GM12878 (cell line): ENCODE measurements at regions not wholly inside any gene's neighbourhood (a gene's known extent, or its start where the extent isn't known, plus 50 kb on each side); places are given as distances from the start of the nearest gene placed in this dataset.

Experiments used
- ATAC-seq: fragments of 200-7000 bp; cut with Tn5 transposase; 3 replicates; pipeline ENCODE4 v1.9.1; 2020; ENCODE audit warnings: mild to moderate bottlenecking, moderate library complexity
- BruUV-seq: library from RNA; stranded (reverse); fragments of 400-500 nt; replicated peaks from 2 replicates; lab custom pipeline; 2021; lab: Mats Ljungman, UMichigan
- CTCF ChIA-PET: fragments of 300-600 bp; sonication (Branson Sonifier 250); formaldehyde crosslinking; extraction: SDS; loops from one replicate; lab custom pipeline; 2021; ENCODE audit warnings: inconsistent platforms; lab: Yijun Ruan, JAX
- POLR2A ChIA-PET: fragments of 350-600 bp; formaldehyde crosslinking; extraction: SDS; loops from one replicate; lab custom pipeline; 2021; ENCODE audit warnings: inconsistent platforms; lab: Charles Lee
- RAD21 ChIA-PET: fragments of 300-600 bp; sonication (Branson Sonifier 250); formaldehyde crosslinking; loops from one replicate; lab custom pipeline; 2023; ENCODE audit warnings: antibody characterized with exemption; ENCODE audit not compliant: unreplicated experiment; lab: Charles Lee
- SMC1A ChIA-PET: fragments of 300-600 bp; sonication (Branson Sonifier 250); formaldehyde crosslinking; loops from one replicate; lab custom pipeline; 2023; ENCODE audit not compliant: unreplicated experiment, uncharacterized antibody; lab: Charles Lee
- DNase-seq: peaks from one replicate; pipeline ENCODE4 v3.0.0-alpha.2; 2011; ENCODE audit warnings: low read depth, low spot score
- FAIRE-seq: peaks from 3 replicates; lab custom pipeline; 2011; peaks lifted over from hg19 to GRCh38; lab: Jason Lieb, UNC
- H2AFZ ChIP-seq: 2 replicates; pipeline ENCODE4 v1.6.0; 2011; ENCODE audit warnings: low read depth, low read length, control low read depth; ENCODE audit not compliant: control insufficient read depth
- H3K27ac ChIP-seq: 2 replicates; pipeline ENCODE4 v1.5.1; 2011; ENCODE audit warnings: control low read depth; ENCODE audit not compliant: control insufficient read depth, insufficient read depth
- H3K27me3 ChIP-seq, 2 experiments: replicated peaks in 1 of 2; 2 replicates each; pipeline versions ENCODE4 v1.6.0 to v1.6.1; 2011; ENCODE audit warnings: low read length in 1 of 2; ENCODE audit not compliant: control insufficient read depth in 2 of 2, insufficient read depth in 2 of 2
- H3K36me3 ChIP-seq, 2 experiments: 2 replicates each; pipeline ENCODE4 v1.5.1; 2011; ENCODE audit warnings: low read length in 1 of 2; ENCODE audit not compliant: control insufficient read depth in 2 of 2, insufficient read depth in 2 of 2
- H3K4me1 ChIP-seq: 2 replicates; pipeline ENCODE4 v1.6.1; 2011; ENCODE audit warnings: mild to moderate bottlenecking, low read length, moderate library complexity, mixed read lengths; ENCODE audit not compliant: control insufficient read depth, insufficient read depth
- H3K4me2 ChIP-seq: 2 replicates; pipeline ENCODE4 v1.6.0; 2011; ENCODE audit warnings: control low read depth; ENCODE audit not compliant: control insufficient read depth, insufficient read depth
- H3K4me3 ChIP-seq: fragments of 200-600 bp; sonication (generic); 2 replicates; pipeline ENCODE4 v1.5.1; 2016
- H3K79me2 ChIP-seq: 2 replicates; pipeline ENCODE4 v1.6.0; 2011; ENCODE audit warnings: low read length; ENCODE audit not compliant: control insufficient read depth, insufficient read depth
- H3K9ac ChIP-seq: 2 replicates; pipeline ENCODE4 v1.8.0; 2011; ENCODE audit warnings: low read length, control low read depth, mixed read lengths; ENCODE audit not compliant: control insufficient read depth, insufficient read depth
- H3K9me3 ChIP-seq: replicated peaks from 3 replicates; pipeline ENCODE4 v1.5.1; 2011; ENCODE audit warnings: mild to moderate bottlenecking, low read length; ENCODE audit not compliant: control insufficient read depth, insufficient read depth
- H4K20me1 ChIP-seq: 2 replicates; pipeline ENCODE4 v1.6.0; 2011; ENCODE audit not compliant: control insufficient read depth, insufficient read depth
- BMI1 ChIP-seq: fragments of 450-650 bp; IDR thresholded peaks from 2 replicates; pipeline ENCODE4 v1.6.1; 2016; ENCODE audit warnings: mild to moderate bottlenecking, moderate library complexity, borderline replicate concordance
- BRCA1 ChIP-seq: IDR thresholded peaks from 2 replicates; pipeline ENCODE4 v1.6.1; 2011; ENCODE audit warnings: low read depth, low read length, improper control_type of control experiment
- CREM ChIP-seq: IDR thresholded peaks from 2 replicates; pipeline ENCODE4 v1.6.1; 2014; ENCODE audit warnings: antibody characterized with exemption, low read depth
- ETV6 ChIP-seq, 2 experiments: fragments of 450-650 bp in 1 of 2; IDR thresholded peaks in 1 of 2; conservative IDR thresholded peaks in 1 of 2; 2 replicates each; pipeline ENCODE4 v1.6.1; 2014; ENCODE audit warnings: antibody characterized with exemption in 1 of 2, borderline replicate concordance in 1 of 2, low read depth in 1 of 2, mild to moderate bottlenecking in 1 of 2, moderate library complexity in 1 of 2
- LARP7 ChIP-seq: fragments of 450-650 bp; IDR thresholded peaks from 2 replicates; pipeline ENCODE4 v1.6.1; 2017; ENCODE audit warnings: mild to moderate bottlenecking
- NFIC ChIP-seq: IDR thresholded peaks from 2 replicates; pipeline ENCODE4 v1.6.1; 2012; ENCODE audit warnings: low read depth, mild to moderate bottlenecking, inconsistent platforms, low read length, moderate library complexity
- NFYA ChIP-seq: IDR thresholded peaks from 2 replicates; pipeline ENCODE4 v1.6.1; 2011; ENCODE audit warnings: low read depth, mild to moderate bottlenecking, low read length, improper control_type of control experiment, borderline replicate concordance
- POLR2AphosphoS2 ChIP-seq: IDR thresholded peaks from 2 replicates; pipeline ENCODE4 v1.6.1; 2011; ENCODE audit warnings: low read depth, mild to moderate bottlenecking, low read length, improper control_type of control experiment, moderate library complexity
- RAD21 ChIP-seq: IDR thresholded peaks from 2 replicates; pipeline ENCODE4 v1.6.1; 2011; ENCODE audit warnings: mild to moderate bottlenecking, low read depth, low read length, moderate library complexity; ENCODE audit not compliant: insufficient read depth
- TCF12 ChIP-seq: IDR thresholded peaks from 2 replicates; pipeline ENCODE4 v1.6.1; 2011; ENCODE audit warnings: low read depth, mild to moderate bottlenecking, low read length
- ZZZ3 ChIP-seq: IDR thresholded peaks from 2 replicates; pipeline ENCODE4 v1.6.1; 2011; ENCODE audit warnings: low read depth; ENCODE audit not compliant: control insufficient read depth, insufficient read length
- WGBS: methylation state at CpG from one replicate; pipeline ENCODE4 v1.1.6; 2016; ENCODE audit warnings: low lambda C conversion rate; ENCODE audit not compliant: insufficient replicate concordance, insufficient coverage; ENCODE audit errors: missing lambda C conversion rate; 5-methylcytosine and 5-hydroxymethylcytosine counted together
- in situ Hi-C: fragments of 300-500 bp; cut with MboI; formaldehyde crosslinking; loops from 9 replicates; pipeline ENCODE4 v1.14.3; 2018; ENCODE audit warnings: mixed read lengths
- intact Hi-C: fragments of 100-400 bp; cut with micrococcal nuclease; formaldehyde crosslinking; loops from one replicate; pipeline ENCODE4 v1.14.2; 2022; ENCODE audit not compliant: unreplicated experiment
- TF ChIP-seq, protein P1 (sequence below): IDR thresholded peaks from 2 replicates; pipeline ENCODE4 v1.6.1; 2011; ENCODE audit warnings: low read depth, low read length, improper control_type of control experiment, borderline replicate concordance
- TF ChIP-seq, protein P2 (sequence below): fragments of 450-650 bp; IDR thresholded peaks from 2 replicates; pipeline ENCODE4 v1.6.1; 2017; ENCODE audit warnings: mild to moderate bottlenecking, low read depth, inconsistent platforms; ENCODE audit not compliant: poor library complexity, severe bottlenecking
- TF ChIP-seq, protein P3 (sequence below): IDR thresholded peaks from 2 replicates; pipeline ENCODE4 v1.6.1; 2011; ENCODE audit warnings: low read depth, mild to moderate bottlenecking, low read length, moderate library complexity, borderline replicate concordance; ENCODE audit errors: extremely low read depth
- TF ChIP-seq, protein P4 (sequence below): fragments of 450-650 bp; IDR thresholded peaks from 2 replicates; pipeline ENCODE4 v1.6.1; 2017; ENCODE audit warnings: mild to moderate bottlenecking, moderate library complexity
- TF ChIP-seq, protein P5 (sequence below): fragments of 450-650 bp; IDR thresholded peaks from 2 replicates; pipeline ENCODE4 v1.6.1; 2017; ENCODE audit warnings: low read depth, mild to moderate bottlenecking, moderate library complexity

DNA sequence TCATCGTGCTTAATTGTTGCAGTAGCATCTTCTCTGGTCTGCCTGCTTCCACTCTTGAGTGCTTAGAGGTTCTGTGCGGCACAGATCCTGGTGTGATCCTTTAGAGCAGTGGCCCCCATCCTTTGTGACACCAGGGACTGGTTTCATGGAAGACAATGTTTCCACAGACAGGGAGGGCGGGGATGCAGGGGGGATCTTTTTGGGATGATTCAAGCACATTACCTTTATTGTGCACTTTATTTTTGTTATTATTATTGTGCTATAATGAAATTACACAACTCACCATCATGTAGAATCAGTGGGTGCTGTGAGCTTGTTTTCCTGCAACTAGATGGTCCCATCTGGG, 76.8 kb upstream of the SHANK2 start:
- H2AFZ ChIP-seq, result no peak overlapping the region
- SMC1A ChIA-PET, result no interaction called here
- RAD21 ChIA-PET, result no interaction called here
- in situ Hi-C loops, result no loop called here
- H3K27me3 ChIP-seq, result no peaks in the 10 kb centered on the region
- intact Hi-C loops, result no loop called here
- no peak overlapping the region for H3K27ac ChIP-seq
- DNase-seq (no peak), ATAC-seq (no peak), FAIRE-seq (no peak)
- BruUV-seq, result no TSS peak
- CTCF ChIA-PET, result interaction anchor here (1.6 kb wide), 1 partner anchor 23 kb away, joined by 3 read pairs; no protein-coding TSS in a partner anchor
- no peaks in the 10 kb centered on the region for H4K20me1 ChIP-seq
- H3K9me3 ChIP-seq, result no peaks in the 10 kb centered on the region; the same call in 2 of the 3 replicates
- POLR2A ChIA-PET, result no interaction called here
- H3K4me2 ChIP-seq, result no peak overlapping the region
- WGBS, result 17% methylated on average over 3 of the region's 3 CpGs
- no peak overlapping the region for H3K9ac ChIP-seq
- no peaks in the 10 kb centered on the region for H3K79me2 ChIP-seq
- H3K36me3 ChIP-seq, result no peaks in the 10 kb centered on the region
- no peaks in the 10 kb centered on the region for H3K4me1 ChIP-seq
- H3K4me3 ChIP-seq, result no peak overlapping the region
- TF ChIP-seq, protein P1, sequence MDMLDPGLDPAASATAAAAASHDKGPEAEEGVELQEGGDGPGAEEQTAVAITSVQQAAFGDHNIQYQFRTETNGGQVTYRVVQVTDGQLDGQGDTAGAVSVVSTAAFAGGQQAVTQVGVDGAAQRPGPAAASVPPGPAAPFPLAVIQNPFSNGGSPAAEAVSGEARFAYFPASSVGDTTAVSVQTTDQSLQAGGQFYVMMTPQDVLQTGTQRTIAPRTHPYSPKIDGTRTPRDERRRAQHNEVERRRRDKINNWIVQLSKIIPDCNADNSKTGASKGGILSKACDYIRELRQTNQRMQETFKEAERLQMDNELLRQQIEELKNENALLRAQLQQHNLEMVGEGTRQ, result no peak
- TF ChIP-seq NFIC (no peak), ETV6 (conservative IDR thresholded peaks at IDR 0.05 in 1 of 2, IDR thresholded peaks at IDR 0.05 in 1 of 2; ENCODE audit: borderline replicate concordance in 1 of 2, low read depth in 1 of 2) (no peak), POLR2AphosphoS2 (no peak), BMI1 (no peak), BRCA1 (no peak), LARP7 (no peak), RAD21 (no peak), TCF12 (no peak), CREM (no peak), ZZZ3 (no peak), NFYA (no peak)
- TF ChIP-seq, protein P2, sequence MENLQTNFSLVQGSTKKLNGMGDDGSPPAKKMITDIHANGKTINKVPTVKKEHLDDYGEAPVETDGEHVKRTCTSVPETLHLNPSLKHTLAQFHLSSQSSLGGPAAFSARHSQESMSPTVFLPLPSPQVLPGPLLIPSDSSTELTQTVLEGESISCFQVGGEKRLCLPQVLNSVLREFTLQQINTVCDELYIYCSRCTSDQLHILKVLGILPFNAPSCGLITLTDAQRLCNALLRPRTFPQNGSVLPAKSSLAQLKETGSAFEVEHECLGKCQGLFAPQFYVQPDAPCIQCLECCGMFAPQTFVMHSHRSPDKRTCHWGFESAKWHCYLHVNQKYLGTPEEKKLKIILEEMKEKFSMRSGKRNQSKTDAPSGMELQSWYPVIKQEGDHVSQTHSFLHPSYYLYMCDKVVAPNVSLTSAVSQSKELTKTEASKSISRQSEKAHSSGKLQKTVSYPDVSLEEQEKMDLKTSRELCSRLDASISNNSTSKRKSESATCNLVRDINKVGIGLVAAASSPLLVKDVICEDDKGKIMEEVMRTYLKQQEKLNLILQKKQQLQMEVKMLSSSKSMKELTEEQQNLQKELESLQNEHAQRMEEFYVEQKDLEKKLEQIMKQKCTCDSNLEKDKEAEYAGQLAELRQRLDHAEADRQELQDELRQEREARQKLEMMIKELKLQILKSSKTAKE, result no peak
- TF ChIP-seq, protein P3, sequence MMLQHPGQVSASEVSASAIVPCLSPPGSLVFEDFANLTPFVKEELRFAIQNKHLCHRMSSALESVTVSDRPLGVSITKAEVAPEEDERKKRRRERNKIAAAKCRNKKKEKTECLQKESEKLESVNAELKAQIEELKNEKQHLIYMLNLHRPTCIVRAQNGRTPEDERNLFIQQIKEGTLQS, result no peak
- TF ChIP-seq, protein P4, sequence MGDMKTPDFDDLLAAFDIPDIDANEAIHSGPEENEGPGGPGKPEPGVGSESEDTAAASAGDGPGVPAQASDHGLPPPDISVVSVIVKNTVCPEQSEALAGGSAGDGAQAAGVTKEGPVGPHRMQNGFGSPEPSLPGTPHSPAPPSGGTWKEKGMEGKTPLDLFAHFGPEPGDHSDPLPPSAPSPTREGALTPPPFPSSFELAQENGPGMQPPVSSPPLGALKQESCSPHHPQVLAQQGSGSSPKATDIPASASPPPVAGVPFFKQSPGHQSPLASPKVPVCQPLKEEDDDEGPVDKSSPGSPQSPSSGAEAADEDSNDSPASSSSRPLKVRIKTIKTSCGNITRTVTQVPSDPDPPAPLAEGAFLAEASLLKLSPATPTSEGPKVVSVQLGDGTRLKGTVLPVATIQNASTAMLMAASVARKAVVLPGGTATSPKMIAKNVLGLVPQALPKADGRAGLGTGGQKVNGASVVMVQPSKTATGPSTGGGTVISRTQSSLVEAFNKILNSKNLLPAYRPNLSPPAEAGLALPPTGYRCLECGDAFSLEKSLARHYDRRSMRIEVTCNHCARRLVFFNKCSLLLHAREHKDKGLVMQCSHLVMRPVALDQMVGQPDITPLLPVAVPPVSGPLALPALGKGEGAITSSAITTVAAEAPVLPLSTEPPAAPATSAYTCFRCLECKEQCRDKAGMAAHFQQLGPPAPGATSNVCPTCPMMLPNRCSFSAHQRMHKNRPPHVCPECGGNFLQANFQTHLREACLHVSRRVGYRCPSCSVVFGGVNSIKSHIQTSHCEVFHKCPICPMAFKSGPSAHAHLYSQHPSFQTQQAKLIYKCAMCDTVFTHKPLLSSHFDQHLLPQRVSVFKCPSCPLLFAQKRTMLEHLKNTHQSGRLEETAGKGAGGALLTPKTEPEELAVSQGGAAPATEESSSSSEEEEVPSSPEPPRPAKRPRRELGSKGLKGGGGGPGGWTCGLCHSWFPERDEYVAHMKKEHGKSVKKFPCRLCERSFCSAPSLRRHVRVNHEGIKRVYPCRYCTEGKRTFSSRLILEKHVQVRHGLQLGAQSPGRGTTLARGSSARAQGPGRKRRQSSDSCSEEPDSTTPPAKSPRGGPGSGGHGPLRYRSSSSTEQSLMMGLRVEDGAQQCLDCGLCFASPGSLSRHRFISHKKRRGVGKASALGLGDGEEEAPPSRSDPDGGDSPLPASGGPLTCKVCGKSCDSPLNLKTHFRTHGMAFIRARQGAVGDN, result no peak
- TF ChIP-seq, protein P5, sequence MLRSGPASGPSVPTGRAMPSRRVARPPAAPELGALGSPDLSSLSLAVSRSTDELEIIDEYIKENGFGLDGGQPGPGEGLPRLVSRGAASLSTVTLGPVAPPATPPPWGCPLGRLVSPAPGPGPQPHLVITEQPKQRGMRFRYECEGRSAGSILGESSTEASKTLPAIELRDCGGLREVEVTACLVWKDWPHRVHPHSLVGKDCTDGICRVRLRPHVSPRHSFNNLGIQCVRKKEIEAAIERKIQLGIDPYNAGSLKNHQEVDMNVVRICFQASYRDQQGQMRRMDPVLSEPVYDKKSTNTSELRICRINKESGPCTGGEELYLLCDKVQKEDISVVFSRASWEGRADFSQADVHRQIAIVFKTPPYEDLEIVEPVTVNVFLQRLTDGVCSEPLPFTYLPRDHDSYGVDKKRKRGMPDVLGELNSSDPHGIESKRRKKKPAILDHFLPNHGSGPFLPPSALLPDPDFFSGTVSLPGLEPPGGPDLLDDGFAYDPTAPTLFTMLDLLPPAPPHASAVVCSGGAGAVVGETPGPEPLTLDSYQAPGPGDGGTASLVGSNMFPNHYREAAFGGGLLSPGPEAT, result no peak
